ENCODE measurements at regions not wholly inside any gene's neighbourhood (a gene's known extent, or its start where the extent isn't known, plus 50 kb on each side); places are given as distances from the start of the nearest gene placed in this dataset.
"Not testable (repeated sequence)": the region's sequence is repeated elsewhere in the genome, so short reads cannot be mapped to it uniquely, and the experiment has no call there.

DNA sequence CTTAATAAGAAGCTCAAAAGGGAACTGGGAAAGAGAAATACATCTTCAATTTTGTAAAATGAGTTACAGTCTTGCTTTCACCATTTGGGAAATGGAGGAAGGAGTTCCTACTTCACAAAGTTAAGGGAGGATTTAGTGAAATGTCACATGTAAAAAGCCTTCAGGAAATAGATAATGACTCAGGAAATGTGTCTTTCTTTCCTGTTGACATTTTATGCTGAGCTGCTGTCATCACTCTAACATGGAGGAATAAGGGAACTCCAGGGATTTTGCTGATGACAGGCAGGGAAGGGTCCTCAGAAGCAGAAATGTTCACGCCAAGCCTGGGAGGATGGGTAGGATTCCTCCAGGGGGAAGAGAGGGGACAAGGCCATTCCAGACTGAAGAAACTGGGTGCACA, 251.1 kb downstream of the USP46 start:
- no peak overlapping the region for H2AFZ ChIP-seq (ENCODE audit: control insufficient read depth, low read length)
- dilution Hi-C loops (cut with MboI; ENCODE audit: extremely low pct_ligation_motif_present, low sequenced_read_pairs) = no loop called here
- no peak for FAIRE-seq

GRCh38 chr4:52408471-52408870, 250.6 kb downstream of the USP46 start:
- Histone ChIP-seq H3K27ac (ENCODE audit: control insufficient read depth, insufficient read depth, low read length) (no peak overlapping the region), H4K20me1 (ENCODE audit: control insufficient read depth, extremely low read depth, insufficient read depth, low read length) (no peaks in the 10 kb centered on the region), H3K27me3 (ENCODE audit: control insufficient read depth, extremely low read depth, insufficient read depth, low read length) (no peaks in the 10 kb centered on the region), H3K4me1 (ENCODE audit: control insufficient read depth, extremely low read depth, insufficient read depth, low read length) (no peaks in the 10 kb centered on the region), H3K4me2 (ENCODE audit: control insufficient read depth, extremely low read depth, insufficient read depth, low read depth, low read length) (no peak overlapping the region), H3K9ac (ENCODE audit: control insufficient read depth, extremely low read depth, insufficient read depth, low read length) (no peak overlapping the region), H2AFZ (ENCODE audit: control insufficient read depth, low read length) (no peak overlapping the region), H3K36me3 (ENCODE audit: control insufficient read depth in 2 of 2, extremely low read depth in 1 of 2, insufficient read depth in 2 of 2, low read length in 2 of 2) (no peaks in the 10 kb centered on the region), H3K79me2 (ENCODE audit: control insufficient read depth, insufficient read depth, low read length) (no peaks in the 10 kb centered on the region), H3K9me1 (ENCODE audit: control insufficient read depth, extremely low read depth, insufficient read depth, low read length) (no peaks in the 10 kb centered on the region), H3K9me3 (ENCODE audit: control insufficient read depth, low read depth, low read length) (no peaks in the 10 kb centered on the region), H3K4me3 (ENCODE audit: control insufficient read depth in 2 of 3, extremely low read depth in 1 of 3, insufficient read depth in 2 of 3, low read depth in 1 of 3, low read length in 3 of 3) (no peak overlapping the region)
- FAIRE-seq (no peak), DNase-seq (ENCODE audit: low read depth, low spot score) (no peak)
- dilution Hi-C loops (cut with MboI; ENCODE audit: extremely low pct_ligation_motif_present, low sequenced_read_pairs) = no loop called here
- TF ChIP-seq CTCF (optimal IDR thresholded peaks at IDR 0.05 in 1 of 3, IDR thresholded peaks at IDR 0.05 in 1 of 3, conservative IDR thresholded peaks at IDR 0.05 in 1 of 3; ENCODE audit: extremely low read depth in 1 of 3, insufficient read depth in 2 of 3, low read length in 3 of 3) (no peak), EZH2 (IDR thresholded peaks at IDR 0.05; ENCODE audit: low read length) (no peak)

More for the DNA sequence above, 251.1 kb downstream of the USP46 start:
- no peaks in the 10 kb centered on the region for H3K27me3 ChIP-seq (ENCODE audit: control insufficient read depth, extremely low read depth, insufficient read depth, low read length)
- no peaks in the 10 kb centered on the region for H3K9me1 ChIP-seq (ENCODE audit: control insufficient read depth, extremely low read depth, insufficient read depth, low read length)
- TF ChIP-seq EZH2 (IDR thresholded peaks at IDR 0.05; ENCODE audit: low read length) = no peak
- no peak for TF ChIP-seq CTCF (optimal IDR thresholded peaks at IDR 0.05 in 1 of 3, IDR thresholded peaks at IDR 0.05 in 1 of 3, conservative IDR thresholded peaks at IDR 0.05 in 1 of 3; ENCODE audit: extremely low read depth in 1 of 3, insufficient read depth in 2 of 3, low read length in 3 of 3)
- H3K4me2 ChIP-seq (ENCODE audit: control insufficient read depth, extremely low read depth, insufficient read depth, low read depth, low read length) = no peak overlapping the region
- DNase-seq (ENCODE audit: low read depth, low spot score) = no peak
- H3K4me3 ChIP-seq (ENCODE audit: control insufficient read depth in 2 of 3, extremely low read depth in 1 of 3, insufficient read depth in 2 of 3, low read depth in 1 of 3, low read length in 3 of 3) = no peak overlapping the region
- no peaks in the 10 kb centered on the region for H4K20me1 ChIP-seq (ENCODE audit: control insufficient read depth, extremely low read depth, insufficient read depth, low read length)
- no peak overlapping the region for H3K9ac ChIP-seq (ENCODE audit: control insufficient read depth, extremely low read depth, insufficient read depth, low read length)
- H3K4me1 ChIP-seq (ENCODE audit: control insufficient read depth, extremely low read depth, insufficient read depth, low read length) = no peaks in the 10 kb centered on the region
- no peaks in the 10 kb centered on the region for H3K79me2 ChIP-seq (ENCODE audit: control insufficient read depth, insufficient read depth, low read length)
- no peaks in the 10 kb centered on the region for H3K36me3 ChIP-seq (ENCODE audit: control insufficient read depth in 2 of 2, extremely low read depth in 1 of 2, insufficient read depth in 2 of 2, low read length in 2 of 2)
- no peak overlapping the region for H3K27ac ChIP-seq (ENCODE audit: control insufficient read depth, insufficient read depth, low read length)
- no peaks in the 10 kb centered on the region for H3K9me3 ChIP-seq (ENCODE audit: control insufficient read depth, low read depth, low read length)

DNA sequence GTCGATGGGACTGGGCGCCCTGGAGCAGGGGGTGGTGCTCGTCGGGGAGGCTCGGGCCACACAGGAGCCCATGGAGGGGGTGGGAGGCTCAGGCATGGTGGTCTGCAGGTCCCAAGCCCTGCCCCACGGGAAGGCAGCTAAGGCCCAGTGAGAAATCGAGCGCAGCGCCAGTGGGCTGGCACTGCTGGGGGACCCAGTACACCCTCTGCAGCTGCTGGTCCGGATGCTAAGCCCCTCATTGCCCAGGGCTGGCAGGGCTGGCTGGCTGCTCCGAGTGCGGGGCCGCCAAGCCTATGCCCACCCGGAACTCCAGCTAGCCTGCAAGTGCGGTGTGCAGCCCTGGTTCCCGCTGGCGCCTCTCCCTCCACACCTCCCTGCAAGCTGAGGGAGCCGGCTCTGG, 249.3 kb downstream of the USP46 start:
- dilution Hi-C loops (cut with MboI; ENCODE audit: extremely low pct_ligation_motif_present, low sequenced_read_pairs); H3K4me3 ChIP-seq (ENCODE audit: control insufficient read depth in 2 of 3, extremely low read depth in 1 of 3, insufficient read depth in 2 of 3, low read depth in 1 of 3, low read length in 3 of 3); H3K36me3 ChIP-seq (ENCODE audit: control insufficient read depth in 2 of 2, extremely low read depth in 1 of 2, insufficient read depth in 2 of 2, low read length in 2 of 2); DNase-seq (ENCODE audit: low read depth, low spot score); H3K4me2 ChIP-seq (ENCODE audit: control insufficient read depth, extremely low read depth, insufficient read depth, low read depth, low read length); H3K27me3 ChIP-seq (ENCODE audit: control insufficient read depth, extremely low read depth, insufficient read depth, low read length); H3K4me1 ChIP-seq (ENCODE audit: control insufficient read depth, extremely low read depth, insufficient read depth, low read length); H3K9me3 ChIP-seq (ENCODE audit: control insufficient read depth, low read depth, low read length); H3K9ac ChIP-seq (ENCODE audit: control insufficient read depth, extremely low read depth, insufficient read depth, low read length); H3K79me2 ChIP-seq (ENCODE audit: control insufficient read depth, insufficient read depth, low read length); H3K9me1 ChIP-seq (ENCODE audit: control insufficient read depth, extremely low read depth, insufficient read depth, low read length); H4K20me1 ChIP-seq (ENCODE audit: control insufficient read depth, extremely low read depth, insufficient read depth, low read length); FAIRE-seq; H3K27ac ChIP-seq (ENCODE audit: control insufficient read depth, insufficient read depth, low read length); H2AFZ ChIP-seq (ENCODE audit: control insufficient read depth, low read length): not testable (repeated sequence)
